ENCODE measurements at regions not wholly inside any gene's neighbourhood (a gene's known extent, or its start where the extent isn't known, plus 50 kb on each side); places are given as distances from the start of the nearest gene placed in this dataset.

DNA sequence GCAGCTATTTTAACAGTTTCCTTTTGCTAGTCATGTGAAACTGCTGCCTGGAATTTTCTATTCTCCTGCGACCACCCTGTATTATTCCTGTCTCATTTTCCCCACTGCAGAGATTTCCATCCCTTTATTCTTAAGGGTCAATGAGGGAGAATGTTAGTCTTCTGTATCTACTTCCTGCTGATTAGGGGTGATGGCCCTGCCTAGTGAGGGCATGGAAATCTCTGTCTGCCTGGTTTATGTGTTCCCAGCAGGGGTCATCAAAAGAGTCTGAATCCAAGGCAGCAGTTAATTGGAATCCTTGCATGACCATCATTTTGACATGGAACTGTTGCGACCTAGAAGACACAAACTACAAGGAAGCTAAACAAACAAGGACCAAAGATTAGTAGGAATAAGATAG lies 325.2 kb downstream of the PLPP3 start:
- H3K4me1 ChIP-seq (ENCODE audit: insufficient read depth, low read length, poor library complexity, severe bottlenecking): no peaks in the 10 kb centered on the region
- H4K20me1 ChIP-seq (ENCODE audit: insufficient read depth, low read length, poor library complexity, severe bottlenecking): no peaks in the 10 kb centered on the region
- no peaks in the 10 kb centered on the region for H3F3A ChIP-seq (ENCODE audit: low read depth)
- no peaks in the 10 kb centered on the region for H3K36me3 ChIP-seq (ENCODE audit: insufficient read depth, low read length)
- H2AFZ ChIP-seq (ENCODE audit: low read length): no peak overlapping the region
- TF ChIP-seq EZH2phosphoT487 (IDR thresholded peaks at IDR 0.05; ENCODE audit: borderline replicate concordance): no peak
- TF ChIP-seq, protein P1, sequence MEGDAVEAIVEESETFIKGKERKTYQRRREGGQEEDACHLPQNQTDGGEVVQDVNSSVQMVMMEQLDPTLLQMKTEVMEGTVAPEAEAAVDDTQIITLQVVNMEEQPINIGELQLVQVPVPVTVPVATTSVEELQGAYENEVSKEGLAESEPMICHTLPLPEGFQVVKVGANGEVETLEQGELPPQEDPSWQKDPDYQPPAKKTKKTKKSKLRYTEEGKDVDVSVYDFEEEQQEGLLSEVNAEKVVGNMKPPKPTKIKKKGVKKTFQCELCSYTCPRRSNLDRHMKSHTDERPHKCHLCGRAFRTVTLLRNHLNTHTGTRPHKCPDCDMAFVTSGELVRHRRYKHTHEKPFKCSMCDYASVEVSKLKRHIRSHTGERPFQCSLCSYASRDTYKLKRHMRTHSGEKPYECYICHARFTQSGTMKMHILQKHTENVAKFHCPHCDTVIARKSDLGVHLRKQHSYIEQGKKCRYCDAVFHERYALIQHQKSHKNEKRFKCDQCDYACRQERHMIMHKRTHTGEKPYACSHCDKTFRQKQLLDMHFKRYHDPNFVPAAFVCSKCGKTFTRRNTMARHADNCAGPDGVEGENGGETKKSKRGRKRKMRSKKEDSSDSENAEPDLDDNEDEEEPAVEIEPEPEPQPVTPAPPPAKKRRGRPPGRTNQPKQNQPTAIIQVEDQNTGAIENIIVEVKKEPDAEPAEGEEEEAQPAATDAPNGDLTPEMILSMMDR (conservative IDR thresholded peaks at IDR 0.05; ENCODE audit: low read length): no peak
- H3K4me3 ChIP-seq (ENCODE audit: low read length, poor library complexity, severe bottlenecking): no peak overlapping the region
- H3K9ac ChIP-seq (ENCODE audit: low read depth, low read length, poor library complexity, severe bottlenecking): no peak overlapping the region
- no peaks in the 10 kb centered on the region for H3K27me3 ChIP-seq (ENCODE audit: insufficient read depth, low read length, poor library complexity, severe bottlenecking)
- no peak overlapping the region for H3K4me2 ChIP-seq (ENCODE audit: low read depth, low read length, poor library complexity, severe bottlenecking)
- H3K9me3 ChIP-seq (ENCODE audit: insufficient read depth, low read depth, low read length): no peaks in the 10 kb centered on the region
- no peaks in the 10 kb centered on the region for H3K9me2 ChIP-seq (replicated peaks; ENCODE audit: low read depth, low read length)
- H3K79me2 ChIP-seq (ENCODE audit: insufficient read depth, low read length): no peaks in the 10 kb centered on the region

DNA sequence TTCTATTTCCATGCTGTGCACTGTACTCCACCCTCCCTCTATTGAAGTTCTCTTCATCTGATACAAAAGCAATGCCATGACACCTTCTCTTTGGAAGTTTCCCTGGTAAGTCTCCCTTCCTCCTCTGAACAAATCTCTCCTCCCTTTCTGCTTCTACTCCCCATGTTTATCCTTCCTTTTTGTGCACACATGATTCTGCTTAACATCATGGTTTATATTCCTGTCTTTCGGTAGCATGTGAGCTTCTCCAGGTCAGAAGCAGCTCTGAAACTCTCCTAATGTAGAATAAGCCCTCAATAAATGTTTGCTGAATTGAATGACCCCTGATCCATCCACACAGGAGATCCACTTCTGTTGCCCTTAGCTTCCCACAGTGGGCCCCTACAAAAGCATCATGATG lies 328.6 kb downstream of the PLPP3 start:
- Histone ChIP-seq H3K4me1 (ENCODE audit: insufficient read depth, low read length, poor library complexity, severe bottlenecking) (no peaks in the 10 kb centered on the region), H4K20me1 (ENCODE audit: insufficient read depth, low read length, poor library complexity, severe bottlenecking) (no peaks in the 10 kb centered on the region), H3K79me2 (ENCODE audit: insufficient read depth, low read length) (no peaks in the 10 kb centered on the region), H3K27me3 (ENCODE audit: insufficient read depth, low read length, poor library complexity, severe bottlenecking) (no peaks in the 10 kb centered on the region), H3K4me3 (ENCODE audit: low read length, poor library complexity, severe bottlenecking) (no peak overlapping the region), H3K9me3 (ENCODE audit: insufficient read depth, low read depth, low read length) (no peaks in the 10 kb centered on the region; the same call in 1 of the 2 replicates), H2AFZ (ENCODE audit: low read length) (no peak overlapping the region), H3K9ac (ENCODE audit: low read depth, low read length, poor library complexity, severe bottlenecking) (no peak overlapping the region), H3K4me2 (ENCODE audit: low read depth, low read length, poor library complexity, severe bottlenecking) (no peak overlapping the region), H3K9me2 (replicated peaks; ENCODE audit: low read depth, low read length) (no peaks in the 10 kb centered on the region), H3F3A (ENCODE audit: low read depth) (no peaks in the 10 kb centered on the region), H3K36me3 (ENCODE audit: insufficient read depth, low read length) (no peaks in the 10 kb centered on the region)
- TF ChIP-seq EZH2phosphoT487 (IDR thresholded peaks at IDR 0.05; ENCODE audit: borderline replicate concordance): no peak
- TF ChIP-seq, protein P1 (conservative IDR thresholded peaks at IDR 0.05; ENCODE audit: low read length): no peak

DNA sequence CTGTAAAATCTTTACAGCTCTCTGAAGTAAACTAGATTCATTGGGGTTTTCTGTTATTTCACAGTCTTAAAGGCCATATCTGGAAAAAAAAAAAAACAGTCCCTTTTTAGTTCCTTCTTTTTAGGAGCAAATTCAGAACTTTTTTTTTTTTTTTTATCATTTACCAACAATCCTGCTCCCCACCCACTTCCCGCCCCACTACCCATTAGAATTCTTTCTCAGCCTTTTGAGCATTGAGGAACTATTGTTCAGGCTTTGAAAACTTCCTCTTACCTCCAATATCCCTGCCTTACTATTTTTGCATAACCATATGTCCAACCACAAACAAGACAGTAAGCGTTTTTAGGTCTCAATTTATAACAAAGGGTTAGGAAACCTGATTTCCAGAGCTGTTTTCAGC lies 330.1 kb downstream of the PLPP3 start:
- no peaks in the 10 kb centered on the region for H3K27me3 ChIP-seq (ENCODE audit: insufficient read depth, low read length, poor library complexity, severe bottlenecking)
- H3K4me2 ChIP-seq (ENCODE audit: low read depth, low read length, poor library complexity, severe bottlenecking): no peak overlapping the region
- H3K9me2 ChIP-seq (replicated peaks; ENCODE audit: low read depth, low read length): no peaks in the 10 kb centered on the region
- H2AFZ ChIP-seq (ENCODE audit: low read length): no peak overlapping the region
- no peaks in the 10 kb centered on the region for H4K20me1 ChIP-seq (ENCODE audit: insufficient read depth, low read length, poor library complexity, severe bottlenecking)
- H3K36me3 ChIP-seq (ENCODE audit: insufficient read depth, low read length): no peaks in the 10 kb centered on the region
- no peak overlapping the region for H3K9ac ChIP-seq (ENCODE audit: low read depth, low read length, poor library complexity, severe bottlenecking)
- no peak overlapping the region for H3K4me3 ChIP-seq (ENCODE audit: low read length, poor library complexity, severe bottlenecking)
- H3K9me3 ChIP-seq (ENCODE audit: insufficient read depth, low read depth, low read length): no peaks in the 10 kb centered on the region; the same call in 1 of the 2 replicates
- no peaks in the 10 kb centered on the region for H3F3A ChIP-seq (ENCODE audit: low read depth)
- no peaks in the 10 kb centered on the region for H3K4me1 ChIP-seq (ENCODE audit: insufficient read depth, low read length, poor library complexity, severe bottlenecking)
- H3K79me2 ChIP-seq (ENCODE audit: insufficient read depth, low read length): no peaks in the 10 kb centered on the region
- TF ChIP-seq, protein P1 (conservative IDR thresholded peaks at IDR 0.05; ENCODE audit: low read length): no peak
- no peak for TF ChIP-seq EZH2phosphoT487 (IDR thresholded peaks at IDR 0.05; ENCODE audit: borderline replicate concordance)

All from Loucy (cell line).